NT2/D1 (cell line): ENCODE measurements at regions not wholly inside any gene's neighbourhood (a gene's known extent, or its start where the extent isn't known, plus 50 kb on each side); places are given as distances from the start of the nearest gene placed in this dataset.

Experiments
- SUZ12 ChIP-seq: IDR thresholded peaks from 2 replicates; pipeline ENCODE4 v1.6.1; 2011; ENCODE audit not compliant: insufficient read length, insufficient read depth; ENCODE audit errors: extremely low read depth
- YY1 ChIP-seq: IDR thresholded peaks from 2 replicates; pipeline ENCODE4 v1.6.1; 2011; ENCODE audit not compliant: insufficient read length, insufficient read depth
- ZNF274 ChIP-seq: IDR thresholded peaks from 2 replicates; pipeline ENCODE4 v1.6.1; 2011; ENCODE audit warnings: mild to moderate bottlenecking, low read depth, low read length

DNA sequence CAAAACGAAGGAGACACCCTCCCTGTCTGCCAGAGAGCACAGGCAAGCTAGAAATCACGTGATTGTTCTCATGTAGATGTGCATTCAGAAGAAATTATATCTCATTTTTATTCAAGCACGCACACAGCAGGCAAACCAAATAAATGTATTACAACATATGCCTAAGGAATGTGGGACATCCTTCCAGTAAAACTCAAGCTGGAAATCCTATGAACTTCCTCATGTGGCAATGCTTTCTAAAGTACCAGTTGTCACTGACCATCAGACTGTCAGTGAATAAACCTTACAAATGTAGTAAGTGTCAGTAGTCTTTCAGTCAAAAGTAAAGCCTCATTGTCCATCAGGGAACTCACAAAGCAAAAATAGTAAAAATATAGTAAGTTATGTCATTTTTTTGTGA lies 350.1 kb upstream of the POM121L12 start:
- TF ChIP-seq YY1 (no peak), ZNF274 (no peak), SUZ12 (no peak)
